HT-29 (cell line): ENCODE measurements at regions not wholly inside any gene's neighbourhood (a gene's known extent, or its start where the extent isn't known, plus 50 kb on each side); places are given as distances from the start of the nearest gene placed in this dataset.

Source experiments
- DNase-seq: peaks from one replicate; pipeline ENCODE4 v3.0.0-alpha.2; 2015; ENCODE audit warnings: low spot score

- no peak for DNase-seq
Measured at GRCh38 chr10:10092581-10092980, 925.1 kb upstream of the CELF2 start.

GRCh38 chr10:10093021-10093420 lies 924.7 kb upstream of the CELF2 start:
- DNase-seq, result no peak

GRCh38 chr10:10094691-10095090 lies 923.0 kb upstream of the CELF2 start:
- no peak for DNase-seq

GRCh38 chr10:10096296-10096695 lies 921.4 kb upstream of the CELF2 start:
- no peak for DNase-seq

- no peak for DNase-seq
Measured at GRCh38 chr10:10096898-10097297, 920.8 kb upstream of the CELF2 start.

- no peak for DNase-seq
Measured at GRCh38 chr10:10101106-10101505, 916.6 kb upstream of the CELF2 start.

- DNase-seq, result no peak
Measured at GRCh38 chr10:10110844-10111490, 906.7 kb upstream of the CELF2 start.

- no peak for DNase-seq
Measured at GRCh38 chr10:10118131-10118530, 899.5 kb upstream of the CELF2 start.

- DNase-seq, result no peak
Measured at GRCh38 chr10:10120671-10121070, 897.0 kb upstream of the CELF2 start.

GRCh38 chr10:10125676-10126075 lies 892.0 kb upstream of the CELF2 start:
- DNase-seq, result no peak

GRCh38 chr10:10126218-10126617 lies 891.5 kb upstream of the CELF2 start:
- no peak for DNase-seq

GRCh38 chr10:10128387-10128786 lies 889.3 kb upstream of the CELF2 start:
- DNase-seq, result no peak

GRCh38 chr10:10130686-10131085 lies 887.0 kb upstream of the CELF2 start:
- DNase-seq, result no peak

GRCh38 chr10:10132009-10132408 lies 885.7 kb upstream of the CELF2 start:
- DNase-seq, result no peak

- DNase-seq, result no peak
Measured at GRCh38 chr10:10133281-10133680, 884.4 kb upstream of the CELF2 start.

GRCh38 chr10:10138685-10139084 lies 879.0 kb upstream of the CELF2 start:
- no peak for DNase-seq

GRCh38 chr10:10141782-10142382 lies 875.8 kb upstream of the CELF2 start:
- DNase-seq, result no peak

GRCh38 chr10:10146604-10147003 lies 871.1 kb upstream of the CELF2 start:
- no peak for DNase-seq

GRCh38 chr10:10149899-10150298 lies 867.8 kb upstream of the CELF2 start:
- DNase-seq, result no peak

GRCh38 chr10:10156917-10157600 lies 860.6 kb upstream of the CELF2 start:
- no peak for DNase-seq

- DNase-seq, result no peak
Measured at GRCh38 chr10:10160821-10161312, 856.8 kb upstream of the CELF2 start.

GRCh38 chr10:10164848-10165247 lies 852.8 kb upstream of the CELF2 start:
- no peak for DNase-seq

- no peak for DNase-seq
Measured at GRCh38 chr10:10165415-10165814, 852.3 kb upstream of the CELF2 start.
